HepG2 (cell line): ENCODE measurements at regions not wholly inside any gene's neighbourhood (a gene's known extent, or its start where the extent isn't known, plus 50 kb on each side); places are given as distances from the start of the nearest gene placed in this dataset.

Experiments
- ATAC-seq: fragments of 200-7000 bp; cut with Tn5 transposase; 3 replicates; pipeline ENCODE4 v1.9.1; 2020; ENCODE audit warnings: mild to moderate bottlenecking, moderate library complexity
- BruUV-seq: library from RNA; stranded (reverse); fragments of 400-500 nt; replicated peaks from 2 replicates; lab custom pipeline; 2021; lab: Mats Ljungman, UMichigan
- CTCF ChIA-PET: fragments of 300-600 bp; formaldehyde crosslinking; extraction: SDS; loops from one replicate; lab custom pipeline; 2021; ENCODE audit warnings: low total read pairs, inconsistent platforms, low intra/inter-chr PET ratio; lab: Yijun Ruan, JAX
- POLR2A ChIA-PET: fragments of 350-600 bp; sonication (Branson Sonifier 250); formaldehyde crosslinking; loops from one replicate; lab custom pipeline; 2020; ENCODE audit warnings: antibody characterized with exemption, inconsistent platforms; lab: Yijun Ruan, JAX
- DNase-seq: peaks from one replicate; pipeline ENCODE4 v3.0.0-alpha.2; 2015; ENCODE audit warnings: low spot score
- FAIRE-seq: peaks from 3 replicates; lab custom pipeline; 2011; peaks lifted over from hg19 to GRCh38; lab: Jason Lieb, UNC
- H2AFZ ChIP-seq: one replicate; pipeline ENCODE4 v1.6.1; 2011; ENCODE audit warnings: low read length, inconsistent platforms
- H3K27ac ChIP-seq: fragments of 300-600 bp; 3 replicates; pipeline ENCODE4 v1.8.0; 2011; ENCODE audit warnings: mixed run types, mild to moderate bottlenecking, mixed read lengths, low read length, inconsistent platforms; ENCODE audit not compliant: insufficient read depth; ENCODE audit errors: extremely low read length
- H3K27me3 ChIP-seq, 2 experiments: fragments of 200-600 bp in 1 of 2; 2 replicates in 1 of 2; 3 replicates in 1 of 2; pipeline versions ENCODE4 v1.6.0 to v1.8.0; 2011; ENCODE audit warnings: low read length in 2 of 2, mild to moderate bottlenecking in 2 of 2, moderate library complexity in 2 of 2, inconsistent platforms in 1 of 2; ENCODE audit not compliant: insufficient read depth in 2 of 2, control insufficient read depth in 1 of 2
- H3K36me3 ChIP-seq, 2 experiments: fragments of 200-600 bp in 1 of 2; replicated peaks in 1 of 2; 2 replicates in 1 of 2; 3 replicates in 1 of 2; pipeline versions ENCODE4 v1.5.1 to v1.8.0; 2011; ENCODE audit warnings: low read length in 2 of 2, inconsistent platforms in 1 of 2; ENCODE audit not compliant: insufficient read depth in 2 of 2, control insufficient read depth in 1 of 2
- H3K4me1 ChIP-seq: 2 replicates; pipeline ENCODE4 v1.5.1; 2012; ENCODE audit warnings: low read length, inconsistent platforms; ENCODE audit not compliant: insufficient read depth
- H3K4me2 ChIP-seq: 2 replicates; pipeline ENCODE4 v1.6.0; 2011; ENCODE audit warnings: low read depth, low read length, inconsistent platforms
- H3K4me3 ChIP-seq, 3 experiments: fragments of 200-600 bp in 1 of 3; sonication (generic), shearing (Covaris generic) in 1 of 3; replicated peaks in 1 of 3; 2 replicates each; pipeline ENCODE4 v1.5.1; 2011 to 2016; ENCODE audit warnings: low read length in 3 of 3, inconsistent platforms in 2 of 3, low read depth in 2 of 3, mild to moderate bottlenecking in 2 of 3, control low read depth in 1 of 3, mixed read lengths in 1 of 3; ENCODE audit not compliant: insufficient read depth in 1 of 3
- H3K79me2 ChIP-seq: one replicate; pipeline ENCODE4 v1.6.1; 2011; ENCODE audit warnings: low read length, inconsistent platforms; ENCODE audit not compliant: insufficient read depth
- H3K9ac ChIP-seq: 2 replicates; pipeline ENCODE4 v1.6.0; 2011; ENCODE audit warnings: mild to moderate bottlenecking, low read depth, low read length, inconsistent platforms; ENCODE audit not compliant: insufficient read depth
- H3K9me3 ChIP-seq: 2 replicates; pipeline ENCODE4 v1.5.1; 2012; ENCODE audit warnings: mild to moderate bottlenecking, low read length
- H4K20me1 ChIP-seq: 2 replicates; pipeline ENCODE4 v1.6.0; 2011; ENCODE audit warnings: inconsistent platforms, mild to moderate bottlenecking, low read length, moderate library complexity; ENCODE audit not compliant: insufficient read depth
- AHR ChIP-seq: IDR thresholded peaks from 2 replicates; pipeline ENCODE4 v1.6.1; 2018; ENCODE audit warnings: missing genetic modification reagents, missing compliant biosample characterization
- ATF7 ChIP-seq, 2 experiments: fragments of 450-650 bp in 1 of 2; sonication (generic) in 1 of 2; formaldehyde crosslinking in 1 of 2; IDR thresholded peaks; 2 replicates each; pipeline versions ENCODE4 v1.4.0 to v1.6.1; 2016 to 2020; ENCODE audit warnings: antibody characterized with exemption in 1 of 2, mild to moderate bottlenecking in 1 of 2, missing genetic modification reagents in 1 of 2
- FIP1L1 ChIP-seq: fragments of 200-400 bp; formaldehyde crosslinking; IDR thresholded peaks from 2 replicates; pipeline ENCODE4 v1.6.1; 2018; ENCODE audit warnings: low read depth, mild to moderate bottlenecking, low read length, moderate library complexity, borderline replicate concordance; ENCODE audit not compliant: insufficient read depth
- HDAC6 ChIP-seq: fragments of 200-600 bp; sonication (generic); IDR thresholded peaks from 2 replicates; pipeline ENCODE4 v1.7.0; 2017; ENCODE audit warnings: mild to moderate bottlenecking, antibody characterized with exemption, low read length, low read depth
- KDM6A ChIP-seq: IDR thresholded peaks from 2 replicates; pipeline ENCODE4 v1.6.1; 2016; ENCODE audit warnings: low read depth
- RORA ChIP-seq: sonication (generic); formaldehyde crosslinking; IDR thresholded peaks from 2 replicates; pipeline ENCODE4 v1.5.0; 2020; ENCODE audit warnings: mild to moderate bottlenecking, missing genetic modification reagents, moderate library complexity
- SMARCC2 ChIP-seq: fragments of 450-650 bp; IDR thresholded peaks from 2 replicates; pipeline ENCODE4 v1.6.1; 2017; ENCODE audit warnings: antibody characterized with exemption, mild to moderate bottlenecking
- TARDBP ChIP-seq: sonication (generic); formaldehyde crosslinking; IDR thresholded peaks from 2 replicates; pipeline ENCODE4 v1.8.0; 2022; ENCODE audit warnings: mild to moderate bottlenecking, missing genetic modification reagents
- TOE1 ChIP-seq: sonication (generic); formaldehyde crosslinking; IDR thresholded peaks from 2 replicates; pipeline ENCODE4 v1.4.0; 2020; ENCODE audit warnings: mild to moderate bottlenecking, missing genetic modification reagents
- ZNF12 ChIP-seq: sonication (generic); formaldehyde crosslinking; IDR thresholded peaks from 2 replicates; pipeline ENCODE4 v1.5.0; 2020; ENCODE audit warnings: missing genetic modification reagents
- ZNF138 ChIP-seq: sonication (generic); formaldehyde crosslinking; IDR thresholded peaks from 2 replicates; pipeline ENCODE4 v1.5.0; 2020; ENCODE audit warnings: mild to moderate bottlenecking, low read depth, missing genetic modification reagents
- ZNF18 ChIP-seq: sonication (generic); formaldehyde crosslinking; IDR thresholded peaks from 2 replicates; pipeline ENCODE4 v1.8.0; 2022; ENCODE audit warnings: mild to moderate bottlenecking, missing genetic modification reagents; ENCODE audit not compliant: insufficient replicate concordance
- ZNF232 ChIP-seq: sonication (generic); formaldehyde crosslinking; IDR thresholded peaks from 2 replicates; pipeline ENCODE4 v1.4.0; 2020; ENCODE audit warnings: missing genetic modification reagents, borderline replicate concordance
- ZNF501 ChIP-seq: sonication (generic); formaldehyde crosslinking; IDR thresholded peaks from 2 replicates; pipeline ENCODE4 v1.5.1; 2020; ENCODE audit warnings: mild to moderate bottlenecking, moderate library complexity, missing genetic modification reagents
- ZNF614 ChIP-seq: IDR thresholded peaks from 2 replicates; pipeline ENCODE4 v1.6.1; 2018; ENCODE audit warnings: missing biosample characterization, missing genetic modification reagents, inconsistent platforms, borderline replicate concordance
- ZZZ3 ChIP-seq: sonication (generic); formaldehyde crosslinking; IDR thresholded peaks from 2 replicates; pipeline ENCODE4 v1.4.0; 2020; ENCODE audit warnings: missing genetic modification reagents, mild to moderate bottlenecking, borderline replicate concordance
- WGBS: methylation state at CpG from one replicate; pipeline ENCODE4 v1.1.6; 2017; ENCODE audit warnings: low lambda C conversion rate; 5-methylcytosine and 5-hydroxymethylcytosine counted together
- in situ Hi-C: cut with HindIII; loops from 2 replicates; pipeline ENCODE4 v1.10.0; 2017; ENCODE audit warnings: low pct_unique_long_range_greater_than_20kb; ENCODE audit not compliant: extremely low pct_ligation_motif_present
- intact Hi-C: fragments of 100-400 bp; cut with micrococcal nuclease; formaldehyde crosslinking; loops from one replicate; pipeline ENCODE4 v1.10.0; 2022; ENCODE audit not compliant: unreplicated experiment
- TF ChIP-seq, protein P1 (sequence below): sonication (generic); formaldehyde crosslinking; IDR thresholded peaks from 2 replicates; pipeline ENCODE4 v1.4.0; 2020; ENCODE audit warnings: missing genetic modification reagents, borderline replicate concordance
- TF ChIP-seq, protein P2 (sequence below): sonication (generic); formaldehyde crosslinking; IDR thresholded peaks from 2 replicates; pipeline ENCODE4 v1.4.0; 2020; ENCODE audit warnings: mild to moderate bottlenecking, missing genetic modification reagents, borderline replicate concordance

GRCh38 chr13:68007576-68007975 lies 777.4 kb upstream of the PCDH9 start (continued):
- TF ChIP-seq, protein P1, sequence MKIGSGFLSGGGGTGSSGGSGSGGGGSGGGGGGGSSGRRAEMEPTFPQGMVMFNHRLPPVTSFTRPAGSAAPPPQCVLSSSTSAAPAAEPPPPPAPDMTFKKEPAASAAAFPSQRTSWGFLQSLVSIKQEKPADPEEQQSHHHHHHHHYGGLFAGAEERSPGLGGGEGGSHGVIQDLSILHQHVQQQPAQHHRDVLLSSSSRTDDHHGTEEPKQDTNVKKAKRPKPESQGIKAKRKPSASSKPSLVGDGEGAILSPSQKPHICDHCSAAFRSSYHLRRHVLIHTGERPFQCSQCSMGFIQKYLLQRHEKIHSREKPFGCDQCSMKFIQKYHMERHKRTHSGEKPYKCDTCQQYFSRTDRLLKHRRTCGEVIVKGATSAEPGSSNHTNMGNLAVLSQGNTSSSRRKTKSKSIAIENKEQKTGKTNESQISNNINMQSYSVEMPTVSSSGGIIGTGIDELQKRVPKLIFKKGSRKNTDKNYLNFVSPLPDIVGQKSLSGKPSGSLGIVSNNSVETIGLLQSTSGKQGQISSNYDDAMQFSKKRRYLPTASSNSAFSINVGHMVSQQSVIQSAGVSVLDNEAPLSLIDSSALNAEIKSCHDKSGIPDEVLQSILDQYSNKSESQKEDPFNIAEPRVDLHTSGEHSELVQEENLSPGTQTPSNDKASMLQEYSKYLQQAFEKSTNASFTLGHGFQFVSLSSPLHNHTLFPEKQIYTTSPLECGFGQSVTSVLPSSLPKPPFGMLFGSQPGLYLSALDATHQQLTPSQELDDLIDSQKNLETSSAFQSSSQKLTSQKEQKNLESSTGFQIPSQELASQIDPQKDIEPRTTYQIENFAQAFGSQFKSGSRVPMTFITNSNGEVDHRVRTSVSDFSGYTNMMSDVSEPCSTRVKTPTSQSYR (CRISPR knock-in tag) = no peak
- TF ChIP-seq FIP1L1 (no peak), TARDBP (CRISPR knock-in tag) (no peak), ZNF12 (CRISPR knock-in tag) (no peak)
- TF ChIP-seq, all 625 proteins: peak for 0

GRCh38 chr13:67996101-67996500 lies 766.0 kb upstream of the PCDH9 start:
- in situ Hi-C loops = no loop called here
- Histone ChIP-seq H3K4me2 (no peak overlapping the region), H4K20me1 (no peaks in the 10 kb centered on the region), H3K36me3 (no peaks in the 10 kb centered on the region), H3K9me3 (no peaks in the 10 kb centered on the region), H3K27me3 (no peaks in the 10 kb centered on the region), H3K4me3 (no peak overlapping the region), H3K79me2 (no peaks in the 10 kb centered on the region), H3K27ac (no peak overlapping the region), H3K4me1 (no peaks in the 10 kb centered on the region), H2AFZ (no peak overlapping the region), H3K9ac (no peak overlapping the region)
- no TSS peak for BruUV-seq
- ATAC-seq (no peak), DNase-seq (no peak), FAIRE-seq (no peak)
- no peak for TF ChIP-seq ZNF501
- no peak for TF ChIP-seq ZNF614 (CRISPR knock-in tag)
- TF ChIP-seq ATF7 (IDR thresholded peaks at IDR 0.05) = no peak
- TF ChIP-seq ATF7 (CRISPR knock-in tag; IDR thresholded peaks at IDR 0.05) = no peak
- no peak for TF ChIP-seq SMARCC2
- no peak for TF ChIP-seq ZZZ3 (CRISPR knock-in tag)
- TF ChIP-seq TOE1 = no peak
- TF ChIP-seq, protein P2, sequence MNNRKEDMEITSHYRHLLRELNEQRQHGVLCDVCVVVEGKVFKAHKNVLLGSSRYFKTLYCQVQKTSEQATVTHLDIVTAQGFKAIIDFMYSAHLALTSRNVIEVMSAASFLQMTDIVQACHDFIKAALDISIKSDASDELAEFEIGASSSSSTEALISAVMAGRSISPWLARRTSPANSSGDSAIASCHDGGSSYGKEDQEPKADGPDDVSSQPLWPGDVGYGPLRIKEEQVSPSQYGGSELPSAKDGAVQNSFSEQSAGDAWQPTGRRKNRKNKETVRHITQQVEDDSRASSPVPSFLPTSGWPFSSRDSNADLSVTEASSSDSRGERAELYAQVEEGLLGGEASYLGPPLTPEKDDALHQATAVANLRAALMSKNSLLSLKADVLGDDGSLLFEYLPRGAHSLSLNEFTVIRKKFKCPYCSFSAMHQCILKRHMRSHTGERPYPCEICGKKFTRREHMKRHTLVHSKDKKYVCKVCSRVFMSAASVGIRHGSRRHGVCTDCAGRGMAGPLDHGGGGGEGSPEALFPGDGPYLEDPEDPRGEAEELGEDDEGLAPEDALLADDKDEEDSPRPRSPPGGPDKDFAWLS (CRISPR knock-in tag) = no peak
- TF ChIP-seq ZNF232 (CRISPR knock-in tag) = no peak
- TF ChIP-seq ZNF18 (CRISPR knock-in tag) = no peak
- TF ChIP-seq HDAC6 = no peak
- no peak for TF ChIP-seq ZNF138 (CRISPR knock-in tag)
- no peak for TF ChIP-seq KDM6A (CRISPR knock-in tag)
- TF ChIP-seq RORA (CRISPR knock-in tag) = no peak
- TF ChIP-seq AHR (CRISPR knock-in tag) = no peak
- intact Hi-C loops = no loop called here
- 24% methylated on average over 11 of the region's 11 CpGs for WGBS
- ChIA-PET CTCF (no interaction called here), POLR2A (no interaction called here)
